ENCODE measurements at regions not wholly inside any gene's neighbourhood (a gene's known extent, or its start where the extent isn't known, plus 50 kb on each side); places are given as distances from the start of the nearest gene placed in this dataset.
"Not testable (repeated sequence)": the region's sequence is repeated elsewhere in the genome, so short reads cannot be mapped to it uniquely, and the experiment has no call there.

GRCh38 chrX:10992110-10992509 is 119.0 kb upstream of the HCCS start:
- H3K36me3 ChIP-seq: no peaks in the 10 kb centered on the region

GRCh38 chrX:11007076-11007475 is 104.1 kb upstream of the HCCS start:
- intact Hi-C loops (cut with DNase I); H3K4me3 ChIP-seq; H3K36me3 ChIP-seq; H3K4me1 ChIP-seq; DNase-seq (ENCODE audit: extremely low spot score); H3K9me3 ChIP-seq; H3K27me3 ChIP-seq; H3K27ac ChIP-seq (replicated peaks in 1 of 4): not testable (repeated sequence)
- 75% methylated on average over 9 of the region's 9 CpGs for WGBS

More at GRCh38 chrX:10992110-10992509, 119.0 kb upstream of the HCCS start:
- H3K27me3 ChIP-seq: no peaks in the 10 kb centered on the region
- H3K4me3 ChIP-seq: no peak overlapping the region
- intact Hi-C loops (cut with DNase I): no loop called here
- H3K9me3 ChIP-seq: no peaks in the 10 kb centered on the region
- DNase-seq (ENCODE audit: extremely low spot score): no peak
- TF ChIP-seq POLR2AphosphoS5 (IDR thresholded peaks at IDR 0.05) (no peak), POLR2A (IDR thresholded peaks at IDR 0.05; ENCODE audit: low read depth) (no peak), EP300 (IDR thresholded peaks at IDR 0.05) (no peak), CTCF (IDR thresholded peaks at IDR 0.05) (no peak)
- no peak overlapping the region for H3K27ac ChIP-seq (replicated peaks in 1 of 4)
- 50% methylated on average over 1 of the region's 1 CpG for WGBS
- H3K4me1 ChIP-seq: no peaks in the 10 kb centered on the region

- no peaks in the 10 kb centered on the region for H3K36me3 ChIP-seq
- no peaks in the 10 kb centered on the region for H3K4me1 ChIP-seq
- DNase-seq (ENCODE audit: extremely low spot score): no peak
- H3K9me3 ChIP-seq: no peaks in the 10 kb centered on the region
- no peak for TF ChIP-seq CTCF (IDR thresholded peaks at IDR 0.05)
- TF ChIP-seq POLR2AphosphoS5 (IDR thresholded peaks at IDR 0.05): no peak
- no peak for TF ChIP-seq POLR2A (IDR thresholded peaks at IDR 0.05; ENCODE audit: low read depth)
- TF ChIP-seq EP300 (IDR thresholded peaks at IDR 0.05): no peak
- 88% methylated on average over 1 of the region's 1 CpG for WGBS
- H3K27ac ChIP-seq (replicated peaks in 1 of 4): no peak overlapping the region
- no peaks in the 10 kb centered on the region for H3K27me3 ChIP-seq
- H3K4me3 ChIP-seq: no peak overlapping the region
- intact Hi-C loops (cut with DNase I): no loop called here
Observed at GRCh38 chrX:11010476-11010875, 100.7 kb upstream of the HCCS start.

- no peak for TF ChIP-seq POLR2AphosphoS5 (IDR thresholded peaks at IDR 0.05)
- TF ChIP-seq CTCF (IDR thresholded peaks at IDR 0.05): no peak
- TF ChIP-seq POLR2A (IDR thresholded peaks at IDR 0.05; ENCODE audit: low read depth): no peak
- no peak overlapping the region for H3K27ac ChIP-seq (replicated peaks in 1 of 4)
- 53% methylated on average over 1 of the region's 1 CpG for WGBS
Observed at GRCh38 chrX:11016728-11017127, 94.4 kb upstream of the HCCS start.

GRCh38 chrX:11022588-11022987 is 88.5 kb upstream of the HCCS start:
- H3K36me3 ChIP-seq; H3K27me3 ChIP-seq; DNase-seq (ENCODE audit: extremely low spot score); H3K4me3 ChIP-seq; H3K27ac ChIP-seq (replicated peaks in 1 of 4); H3K4me1 ChIP-seq; H3K9me3 ChIP-seq; intact Hi-C loops (cut with DNase I): not testable (repeated sequence)

More at GRCh38 chrX:11016728-11017127, 94.4 kb upstream of the HCCS start:
- Histone ChIP-seq H3K9me3 (no peaks in the 10 kb centered on the region), H3K27me3 (no peaks in the 10 kb centered on the region), H3K36me3 (no peaks in the 10 kb centered on the region), H3K4me1 (no peaks in the 10 kb centered on the region), H3K4me3 (no peak overlapping the region)
- intact Hi-C loops (cut with DNase I): no loop called here
- no peak for DNase-seq (ENCODE audit: extremely low spot score)

GRCh38 chrX:11039926-11040325 is 71.2 kb upstream of the HCCS start:
- WGBS: 47% methylated on average over 1 of the region's 1 CpG
- intact Hi-C loops (cut with DNase I): no loop called here
- no peak overlapping the region for H3K4me3 ChIP-seq
- no peaks in the 10 kb centered on the region for H3K36me3 ChIP-seq
- TF ChIP-seq POLR2A (IDR thresholded peaks at IDR 0.05; ENCODE audit: low read depth) (no peak), EP300 (IDR thresholded peaks at IDR 0.05) (no peak)
- H3K9me3 ChIP-seq: peaks cover 0 to 11% (median 0%) of the 10 kb centered on the region in 4 donors
- H3K27me3 ChIP-seq: no peaks in the 10 kb centered on the region
- H3K4me1 ChIP-seq: no peaks in the 10 kb centered on the region
- no peak overlapping the region for H3K27ac ChIP-seq (replicated peaks in 1 of 4)
- no peak for DNase-seq (ENCODE audit: extremely low spot score)
